ENCODE measurements at regions not wholly inside any gene's neighbourhood (a gene's known extent, or its start where the extent isn't known, plus 50 kb on each side); places are given as distances from the start of the nearest gene placed in this dataset.

- TF ChIP-seq, protein P1, sequence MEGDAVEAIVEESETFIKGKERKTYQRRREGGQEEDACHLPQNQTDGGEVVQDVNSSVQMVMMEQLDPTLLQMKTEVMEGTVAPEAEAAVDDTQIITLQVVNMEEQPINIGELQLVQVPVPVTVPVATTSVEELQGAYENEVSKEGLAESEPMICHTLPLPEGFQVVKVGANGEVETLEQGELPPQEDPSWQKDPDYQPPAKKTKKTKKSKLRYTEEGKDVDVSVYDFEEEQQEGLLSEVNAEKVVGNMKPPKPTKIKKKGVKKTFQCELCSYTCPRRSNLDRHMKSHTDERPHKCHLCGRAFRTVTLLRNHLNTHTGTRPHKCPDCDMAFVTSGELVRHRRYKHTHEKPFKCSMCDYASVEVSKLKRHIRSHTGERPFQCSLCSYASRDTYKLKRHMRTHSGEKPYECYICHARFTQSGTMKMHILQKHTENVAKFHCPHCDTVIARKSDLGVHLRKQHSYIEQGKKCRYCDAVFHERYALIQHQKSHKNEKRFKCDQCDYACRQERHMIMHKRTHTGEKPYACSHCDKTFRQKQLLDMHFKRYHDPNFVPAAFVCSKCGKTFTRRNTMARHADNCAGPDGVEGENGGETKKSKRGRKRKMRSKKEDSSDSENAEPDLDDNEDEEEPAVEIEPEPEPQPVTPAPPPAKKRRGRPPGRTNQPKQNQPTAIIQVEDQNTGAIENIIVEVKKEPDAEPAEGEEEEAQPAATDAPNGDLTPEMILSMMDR (IDR thresholded peaks at IDR 0.05; ENCODE audit: low read length): no peak
- TF ChIP-seq EZH2phosphoT487 (IDR thresholded peaks at IDR 0.05; ENCODE audit: low read length) (no peak), EZH2 (optimal IDR thresholded peaks at IDR 0.05; ENCODE audit: low read depth, low read length) (no peak)
These were observed 203.7 kb upstream of the FOXQ1 start for GRCh38 chr6:1108198-1108597.

All from MM.1S (cell line).